ENCODE measurements at regions not wholly inside any gene's neighbourhood (a gene's known extent, or its start where the extent isn't known, plus 50 kb on each side); places are given as distances from the start of the nearest gene placed in this dataset.

DNA sequence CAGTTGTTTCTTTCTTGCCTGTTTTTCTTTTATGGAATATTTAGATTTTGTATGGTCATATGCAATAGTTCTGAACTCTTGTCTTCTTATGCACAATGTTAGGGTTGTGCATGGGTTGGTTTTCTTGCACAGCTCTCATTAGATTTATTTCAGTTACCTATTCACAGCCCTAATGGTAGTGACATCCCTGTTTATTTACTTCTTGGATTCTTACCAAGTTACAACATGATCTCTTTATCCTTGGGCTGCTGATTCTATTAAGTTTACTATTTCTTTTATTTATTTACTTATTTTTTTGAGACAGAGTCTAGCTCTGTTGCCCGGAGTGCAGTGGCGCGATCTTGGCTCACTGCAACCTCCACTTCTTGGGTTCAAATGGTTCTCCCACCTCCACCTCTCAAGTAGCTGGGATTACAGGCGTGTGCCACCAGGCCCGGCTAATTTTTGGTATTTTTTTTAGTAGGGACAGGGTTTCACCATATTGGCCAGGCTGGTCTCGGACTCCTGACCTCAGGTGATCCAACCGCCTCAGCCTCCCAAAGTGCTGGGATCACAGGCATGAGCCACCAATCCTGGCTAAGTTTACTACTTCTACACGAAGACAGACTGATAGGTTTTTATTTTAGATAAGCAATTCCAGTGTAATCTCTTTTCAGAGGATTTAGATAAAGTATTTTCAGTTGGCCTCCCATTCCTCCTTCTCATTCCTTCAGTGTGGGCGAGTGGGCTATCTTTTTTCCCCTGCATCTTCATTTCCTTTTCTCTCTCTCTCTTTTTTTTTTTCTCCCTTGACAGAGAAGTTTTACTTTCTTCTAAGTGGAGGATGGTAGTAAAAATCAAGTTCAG, 395.1 kb upstream of the RGS6 start:
- Mint-ChIP-seq H3K9me3 (no peaks in the 10 kb centered on the region), H3K27ac (no peak overlapping the region), H3K4me3 (no peak overlapping the region), H3K27me3 (ENCODE audit: low read depth in 2 of 2) (no peaks in the 10 kb centered on the region), H3K36me3 (no peaks in the 10 kb centered on the region), H3K4me1 (peaks cover 2 to 15% of the 10 kb centered on the region in 2 donors)
- H3K27me3 ChIP-seq (ENCODE audit: control insufficient read depth, insufficient read depth, low read length), result no peaks in the 10 kb centered on the region
- ATAC-seq (no peak), DNase-seq (no peak)
- H3K9me3 ChIP-seq (ENCODE audit: control insufficient read depth, insufficient read depth, low read length), result no peaks in the 10 kb centered on the region
- TF ChIP-seq, protein P1, sequence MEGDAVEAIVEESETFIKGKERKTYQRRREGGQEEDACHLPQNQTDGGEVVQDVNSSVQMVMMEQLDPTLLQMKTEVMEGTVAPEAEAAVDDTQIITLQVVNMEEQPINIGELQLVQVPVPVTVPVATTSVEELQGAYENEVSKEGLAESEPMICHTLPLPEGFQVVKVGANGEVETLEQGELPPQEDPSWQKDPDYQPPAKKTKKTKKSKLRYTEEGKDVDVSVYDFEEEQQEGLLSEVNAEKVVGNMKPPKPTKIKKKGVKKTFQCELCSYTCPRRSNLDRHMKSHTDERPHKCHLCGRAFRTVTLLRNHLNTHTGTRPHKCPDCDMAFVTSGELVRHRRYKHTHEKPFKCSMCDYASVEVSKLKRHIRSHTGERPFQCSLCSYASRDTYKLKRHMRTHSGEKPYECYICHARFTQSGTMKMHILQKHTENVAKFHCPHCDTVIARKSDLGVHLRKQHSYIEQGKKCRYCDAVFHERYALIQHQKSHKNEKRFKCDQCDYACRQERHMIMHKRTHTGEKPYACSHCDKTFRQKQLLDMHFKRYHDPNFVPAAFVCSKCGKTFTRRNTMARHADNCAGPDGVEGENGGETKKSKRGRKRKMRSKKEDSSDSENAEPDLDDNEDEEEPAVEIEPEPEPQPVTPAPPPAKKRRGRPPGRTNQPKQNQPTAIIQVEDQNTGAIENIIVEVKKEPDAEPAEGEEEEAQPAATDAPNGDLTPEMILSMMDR (IDR thresholded peaks at IDR 0.05), result no peak
- WGBS (ENCODE audit: insufficient coverage), result 91% methylated on average over 8 of the region's 9 CpGs
- no peaks in the 10 kb centered on the region for H3K4me1 ChIP-seq (ENCODE audit: control insufficient read depth, insufficient read depth, low read length)
- H3K27ac ChIP-seq (ENCODE audit: low read length), result no peak overlapping the region
- intact Hi-C loops (cut with micrococcal nuclease), result no loop called here
- H3K4me3 ChIP-seq (ENCODE audit: low read length), result no peak overlapping the region
- no peaks in the 10 kb centered on the region for H3K36me3 ChIP-seq (ENCODE audit: control insufficient read depth, insufficient read depth, low read length)

- Mint-ChIP-seq H3K4me3 (no peak overlapping the region), H3K4me1 (peaks cover 12 to 15% of the 10 kb centered on the region in 2 donors), H3K9me3 (no peaks in the 10 kb centered on the region), H3K36me3 (no peaks in the 10 kb centered on the region), H3K27ac (no peak overlapping the region), H3K27me3 (ENCODE audit: low read depth in 2 of 2) (no peaks in the 10 kb centered on the region)
- no peak overlapping the region for H3K4me3 ChIP-seq (ENCODE audit: low read length)
- 96% methylated on average over 3 of the region's 4 CpGs for WGBS (ENCODE audit: insufficient coverage)
- ATAC-seq (no peak), DNase-seq (no peak)
- intact Hi-C loops (cut with micrococcal nuclease), result no loop called here
- no peak overlapping the region for H3K27ac ChIP-seq (ENCODE audit: low read length)
- TF ChIP-seq, protein P1 (IDR thresholded peaks at IDR 0.05), result no peak
- no peaks in the 10 kb centered on the region for H3K27me3 ChIP-seq (ENCODE audit: control insufficient read depth, insufficient read depth, low read length)
- no peaks in the 10 kb centered on the region for H3K9me3 ChIP-seq (ENCODE audit: control insufficient read depth, insufficient read depth, low read length)
- H3K4me1 ChIP-seq (ENCODE audit: control insufficient read depth, insufficient read depth, low read length), result no peaks in the 10 kb centered on the region
- no peaks in the 10 kb centered on the region for H3K36me3 ChIP-seq (ENCODE audit: control insufficient read depth, insufficient read depth, low read length)
These were observed 393.9 kb upstream of the RGS6 start for GRCh38 chr14:71538288-71538687.

DNA sequence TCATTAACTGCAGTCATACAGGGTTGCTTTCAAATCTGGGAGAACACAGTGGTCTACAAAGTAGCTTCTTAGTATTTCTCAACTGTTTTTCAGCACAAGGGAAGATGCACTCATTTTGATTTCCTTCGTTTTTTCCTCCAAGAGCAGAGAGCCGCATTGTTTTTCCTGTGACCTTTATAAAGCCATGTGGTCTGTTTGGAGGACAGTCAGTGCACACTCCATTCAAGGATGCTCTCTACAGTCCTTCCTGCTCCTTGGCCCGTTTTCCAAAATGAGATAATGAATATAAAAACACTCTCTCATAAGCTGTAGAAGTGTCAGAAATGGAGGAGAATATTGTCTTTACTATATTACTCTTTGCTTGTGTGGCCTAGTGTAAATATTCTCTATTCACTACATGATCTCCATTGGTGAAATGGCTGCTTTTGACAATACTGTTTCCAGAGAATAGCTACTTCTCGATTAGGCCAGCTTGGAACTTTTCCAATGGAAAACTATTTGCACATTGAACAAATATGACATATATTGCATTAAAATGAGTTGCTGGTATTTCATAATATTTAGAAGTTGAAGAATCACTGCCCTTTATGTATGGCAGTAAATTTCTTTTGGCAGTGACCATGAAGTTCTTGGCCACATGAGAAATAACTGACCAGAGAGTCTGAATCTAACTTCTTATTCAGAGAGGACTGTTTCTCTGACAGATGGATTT, 393.1 kb upstream of the RGS6 start:
- H3K4me3 ChIP-seq (ENCODE audit: low read length), result no peak overlapping the region
- H3K27ac ChIP-seq (ENCODE audit: low read length), result no peak overlapping the region
- Mint-ChIP-seq H3K4me1 (peaks cover 12 to 15% of the 10 kb centered on the region in 2 donors), H3K27ac (no peak overlapping the region), H3K27me3 (ENCODE audit: low read depth in 2 of 2) (no peaks in the 10 kb centered on the region), H3K36me3 (no peaks in the 10 kb centered on the region), H3K9me3 (no peaks in the 10 kb centered on the region), H3K4me3 (no peak overlapping the region)
- no peaks in the 10 kb centered on the region for H3K4me1 ChIP-seq (ENCODE audit: control insufficient read depth, insufficient read depth, low read length)
- 84% methylated on average over 3 of the region's 4 CpGs for WGBS (ENCODE audit: insufficient coverage)
- no peaks in the 10 kb centered on the region for H3K27me3 ChIP-seq (ENCODE audit: control insufficient read depth, insufficient read depth, low read length)
- DNase-seq (no peak), ATAC-seq (no peak)
- TF ChIP-seq, protein P1 (IDR thresholded peaks at IDR 0.05), result no peak
- intact Hi-C loops (cut with micrococcal nuclease), result no loop called here
- H3K36me3 ChIP-seq (ENCODE audit: control insufficient read depth, insufficient read depth, low read length), result no peaks in the 10 kb centered on the region
- no peaks in the 10 kb centered on the region for H3K9me3 ChIP-seq (ENCODE audit: control insufficient read depth, insufficient read depth, low read length)
